ENCODE measurements at regions not wholly inside any gene's neighbourhood (a gene's known extent, or its start where the extent isn't known, plus 50 kb on each side); places are given as distances from the start of the nearest gene placed in this dataset.
"Not testable (repeated sequence)": the region's sequence is repeated elsewhere in the genome, so short reads cannot be mapped to it uniquely, and the experiment has no call there.

DNA sequence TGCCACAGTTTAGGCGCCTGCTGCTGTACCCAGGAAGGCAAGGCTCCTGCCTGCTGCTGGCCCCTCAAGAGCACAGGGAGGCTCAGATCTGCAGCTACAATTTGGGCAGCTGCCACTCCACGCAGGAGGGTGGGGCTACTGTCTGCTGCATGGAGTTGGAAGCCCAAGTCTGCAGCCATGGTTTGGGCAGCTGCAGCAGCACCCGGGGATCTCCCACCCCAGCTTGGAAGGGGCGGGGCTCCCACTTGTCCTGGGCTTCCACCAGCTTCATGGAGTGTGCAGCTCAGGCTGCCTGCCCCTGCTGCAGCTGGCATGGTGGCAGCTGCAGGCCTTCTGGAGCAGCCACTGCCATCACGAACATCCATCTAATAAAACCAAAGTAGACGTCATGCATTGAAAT, 512.9 kb downstream of the PYDC2 start:
- DNase-seq = no peak

DNA sequence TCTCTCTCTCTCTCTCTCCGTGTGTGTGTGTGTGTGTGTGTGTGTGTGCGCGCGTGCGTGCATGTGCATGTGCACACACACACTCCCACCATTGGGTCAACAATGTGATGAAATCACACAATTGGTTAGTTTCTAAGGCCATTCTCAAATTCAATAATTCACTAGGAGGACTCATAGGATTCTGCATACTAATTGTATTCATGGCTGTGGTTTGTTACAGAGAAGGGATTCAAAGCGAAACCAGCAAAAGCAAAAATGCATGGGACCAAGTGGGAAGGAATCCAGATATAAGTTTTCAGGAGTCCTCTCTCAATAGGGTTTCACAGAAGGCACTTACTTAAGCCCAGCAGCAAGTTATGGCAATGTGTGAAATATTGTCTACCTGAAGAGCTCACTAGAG, 515.0 kb downstream of the PYDC2 start:
- DNase-seq = no peak

DNA sequence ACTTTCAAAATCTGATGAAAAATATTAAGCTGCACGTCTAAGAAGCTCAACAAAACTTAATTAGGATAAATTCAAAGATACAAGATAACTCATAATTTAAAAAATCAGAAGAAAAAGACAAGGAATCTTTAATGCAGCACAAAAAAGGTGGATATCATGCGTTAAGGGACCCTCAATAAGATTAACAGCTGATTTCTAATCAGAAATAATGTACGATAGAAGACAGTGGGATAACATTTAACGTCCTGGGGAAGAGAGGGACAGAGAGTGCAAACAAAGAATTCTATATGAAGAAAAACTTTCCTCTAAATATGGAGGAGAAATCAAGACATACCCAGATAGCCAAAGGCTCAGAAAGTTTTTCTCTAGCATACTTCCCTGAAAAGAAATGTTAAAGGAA, 519.5 kb downstream of the PYDC2 start:
- no peak for DNase-seq

DNA sequence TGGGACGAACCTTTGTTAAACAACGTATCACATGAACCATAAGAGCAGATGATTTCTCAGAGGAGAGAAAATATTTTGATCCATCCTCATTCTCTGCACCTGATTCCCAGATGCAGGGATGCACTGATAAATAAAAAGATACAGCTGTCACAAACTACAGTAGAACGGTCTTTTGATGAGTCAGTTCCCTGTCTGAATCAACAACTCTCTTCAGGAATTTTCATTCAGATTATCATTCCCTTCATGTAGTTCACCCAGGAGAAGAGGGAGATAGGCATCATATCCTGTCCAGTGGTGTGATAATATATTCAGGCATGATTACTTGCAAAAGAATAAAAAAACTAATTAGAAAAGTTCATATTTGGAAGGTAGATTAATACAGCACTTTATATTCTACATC, 521.5 kb downstream of the PYDC2 start:
- DNase-seq = no peak

DNA sequence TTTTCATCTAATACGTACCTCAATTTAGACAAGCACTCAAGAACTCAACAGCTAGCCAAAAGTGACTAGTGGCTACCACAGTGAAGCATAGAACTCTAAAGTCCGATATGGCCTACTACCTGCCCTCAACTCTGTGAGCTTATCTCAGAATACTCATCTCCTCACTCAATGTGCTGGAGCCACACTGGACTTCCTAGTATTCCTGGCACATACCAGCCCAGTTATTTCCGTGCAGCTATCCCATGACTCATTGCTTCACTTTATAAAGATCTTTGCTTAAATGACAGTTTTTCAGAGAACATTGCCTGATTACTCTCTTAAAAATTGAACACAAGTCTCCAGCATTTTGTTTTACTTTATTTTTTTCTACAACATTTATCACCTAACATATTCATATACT, 524.7 kb downstream of the PYDC2 start:
- no peak for DNase-seq

DNA sequence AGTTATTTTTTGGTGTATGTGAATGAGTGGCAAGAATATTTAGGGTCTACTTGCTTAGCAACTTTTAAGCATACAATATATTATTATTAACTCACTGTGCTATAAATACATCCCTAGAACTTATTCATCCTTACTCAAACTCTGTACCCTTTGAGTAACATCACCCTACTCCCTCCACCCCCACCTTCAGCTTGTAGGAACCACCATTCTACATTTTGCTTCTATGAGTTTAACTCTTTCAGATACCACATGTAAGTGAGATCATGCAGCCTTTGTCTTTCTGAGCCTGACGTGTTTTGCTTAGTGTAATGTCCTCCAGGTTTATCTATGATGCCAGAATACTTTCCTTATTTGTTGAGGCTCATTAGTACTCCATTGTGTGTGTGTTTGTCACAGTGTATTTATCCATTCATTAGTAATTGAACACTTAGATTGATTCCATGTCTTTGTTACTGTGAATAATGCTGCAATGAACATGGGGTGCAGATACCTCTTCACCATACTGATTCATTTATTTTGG, 526.9 kb downstream of the PYDC2 start:
- DNase-seq = no peak

DNA sequence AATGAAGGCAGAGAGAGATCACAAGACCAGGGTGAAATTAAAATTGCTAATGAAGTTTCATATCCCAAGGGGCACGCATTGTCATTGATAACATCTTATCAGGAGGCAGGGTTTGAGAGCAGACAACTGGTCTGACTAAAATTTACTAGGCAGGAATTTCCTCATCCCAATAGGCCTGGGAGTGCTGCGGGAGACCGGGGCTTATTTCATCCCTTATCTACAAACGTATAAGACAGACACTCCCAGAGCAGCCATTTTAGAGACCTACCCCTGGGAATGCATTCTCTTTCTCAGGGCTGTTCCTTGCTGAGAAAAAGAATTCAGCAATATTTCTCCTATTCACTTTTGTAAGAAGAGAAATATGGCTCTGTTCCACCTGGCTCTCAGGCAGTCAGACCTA, 533.0 kb downstream of the PYDC2 start:
- not testable (repeated sequence) for DNase-seq

DNA sequence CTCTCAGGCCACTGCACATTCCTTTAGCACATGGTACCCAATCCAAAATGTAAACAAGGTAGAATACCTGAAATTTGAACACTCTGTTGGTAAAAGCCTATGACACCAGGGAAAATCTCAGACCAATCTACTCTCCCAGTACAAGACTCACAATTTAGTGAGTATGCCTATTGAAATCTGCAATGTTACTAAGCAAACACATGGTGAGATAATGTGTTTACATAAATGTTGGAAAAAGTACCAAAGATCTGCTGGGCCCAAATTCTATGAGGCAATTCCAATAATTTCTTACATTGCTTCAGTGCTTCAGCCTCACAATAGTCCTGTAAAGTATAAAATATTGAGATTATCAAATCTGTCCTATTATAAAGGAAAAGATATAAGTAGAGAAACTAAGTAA, 536.1 kb downstream of the PYDC2 start:
- no peak for DNase-seq

DNA sequence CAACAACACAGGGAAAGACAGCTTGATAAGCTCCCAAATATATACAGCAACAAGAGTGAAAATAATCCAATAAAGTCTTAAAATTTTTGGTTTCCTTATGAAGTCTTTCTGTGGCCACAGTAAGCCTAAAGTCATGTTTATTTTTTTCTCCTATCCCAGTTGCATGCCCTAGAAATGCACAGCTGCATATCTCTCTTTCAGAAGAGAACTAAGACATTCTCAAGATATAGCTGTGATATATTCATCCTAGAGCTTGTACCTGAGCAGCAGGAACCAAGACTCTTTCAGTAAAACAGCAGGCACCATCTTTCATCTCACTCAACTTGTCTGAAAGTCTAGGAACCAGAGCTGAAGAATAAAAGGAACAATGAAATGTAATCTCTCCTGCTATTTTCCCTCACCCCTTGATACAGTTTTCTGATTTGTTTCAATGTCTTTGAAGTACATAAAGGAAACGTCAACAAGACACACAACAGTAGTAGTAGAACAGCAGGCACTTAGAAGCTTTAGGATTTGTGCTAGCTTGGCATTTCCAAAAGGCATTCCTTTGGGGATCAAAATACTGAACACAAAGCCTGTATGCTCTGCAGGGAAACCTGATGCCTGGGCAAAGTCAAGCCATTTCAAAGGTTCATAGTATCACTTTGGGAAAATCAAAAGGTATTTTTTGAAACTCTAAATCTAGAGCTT, 536.8 kb downstream of the PYDC2 start:
- DNase-seq = no peak

DNA sequence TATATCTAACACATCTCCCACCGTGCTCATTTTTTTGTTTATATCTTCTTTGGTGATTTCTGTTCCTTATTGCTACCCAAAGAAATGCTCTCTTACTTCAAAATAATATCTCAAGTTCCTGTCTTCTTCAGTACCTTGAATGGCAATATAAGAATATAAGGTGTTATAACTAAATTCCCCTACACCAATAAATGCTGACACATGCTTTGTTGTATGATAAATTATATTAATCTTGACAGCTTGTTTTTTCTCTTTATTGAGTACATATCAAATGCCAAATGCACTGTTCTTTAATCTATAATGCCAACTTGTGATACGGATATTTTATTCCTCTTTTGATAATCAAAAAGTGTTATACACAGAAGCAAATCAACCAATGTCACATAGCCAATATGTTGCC, 540.3 kb downstream of the PYDC2 start:
- DNase-seq = no peak

DNA sequence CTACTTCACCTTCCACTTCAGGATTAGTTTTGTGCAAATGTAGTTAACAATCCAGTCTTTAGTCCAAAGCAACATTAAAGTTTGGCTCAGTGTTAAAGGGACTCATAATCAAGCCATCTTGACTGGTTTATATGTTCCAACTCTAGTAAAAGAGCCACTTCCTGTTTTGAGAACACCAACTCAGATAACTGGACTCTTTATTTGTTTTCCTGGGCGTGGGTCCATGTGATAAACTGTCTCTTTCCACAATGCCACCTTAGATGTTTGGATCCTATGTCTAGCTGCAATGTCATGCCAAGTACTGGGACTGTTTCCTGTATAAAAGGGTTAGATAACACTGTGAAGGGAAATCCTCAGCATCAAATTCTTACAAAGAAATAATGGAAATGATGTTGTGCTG, 545.0 kb downstream of the PYDC2 start:
- no peak for DNase-seq

DNA sequence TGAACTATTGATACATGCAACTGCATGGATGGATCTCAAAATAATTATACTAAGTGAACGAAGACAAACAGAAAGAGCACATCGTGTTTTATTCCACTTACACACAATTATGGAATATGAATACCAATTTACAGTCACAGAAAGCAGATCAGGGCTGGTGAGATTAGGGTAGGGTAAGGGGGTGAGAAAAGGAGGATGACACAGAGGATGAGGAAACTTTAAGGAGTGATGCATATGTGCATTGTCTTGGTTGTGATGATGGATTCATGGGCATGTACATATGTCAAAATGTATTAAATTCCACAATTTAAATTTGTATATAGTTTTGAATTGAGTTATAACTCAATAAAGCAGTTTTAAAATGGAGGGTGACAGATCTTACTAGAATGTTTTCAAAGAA, 548.9 kb downstream of the PYDC2 start:
- no peak for DNase-seq

DNA sequence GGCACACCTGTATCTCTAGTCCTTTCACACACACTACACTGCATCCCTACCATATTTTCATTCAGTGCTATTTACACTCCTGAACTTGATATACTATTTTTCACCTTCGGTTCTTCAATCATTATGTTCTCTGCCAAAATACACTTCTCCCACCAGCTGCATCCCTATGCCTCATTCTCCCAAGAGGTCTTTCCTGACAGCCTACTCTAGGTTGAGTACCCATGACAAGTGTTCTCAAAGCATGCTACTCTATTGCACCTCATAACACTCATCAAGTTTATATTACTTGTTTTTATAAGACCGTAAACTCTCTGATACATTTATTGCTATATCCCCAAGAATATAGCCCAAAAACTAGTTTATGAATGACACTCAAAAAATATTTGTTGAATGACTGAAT, 549.5 kb downstream of the PYDC2 start:
- DNase-seq = no peak

DNA sequence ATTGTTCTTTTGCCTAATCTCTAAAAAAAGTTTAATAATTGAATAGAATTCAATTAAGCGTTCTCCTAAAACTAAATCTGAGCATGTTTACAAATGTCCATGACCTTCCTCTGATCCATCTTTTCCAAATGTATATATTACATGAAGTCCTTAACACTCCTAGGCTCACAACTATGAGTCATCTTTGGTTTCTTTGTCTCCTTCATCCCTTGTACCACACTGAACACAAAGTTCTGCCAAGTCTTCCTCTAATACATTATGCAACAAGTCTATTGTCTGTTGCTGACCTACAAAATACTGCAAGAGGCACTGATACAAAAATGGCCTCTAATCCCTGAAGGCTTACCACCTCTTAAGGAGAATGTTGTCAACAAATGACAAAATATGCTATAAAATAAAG, 550.2 kb downstream of the PYDC2 start:
- no peak for DNase-seq

DNA sequence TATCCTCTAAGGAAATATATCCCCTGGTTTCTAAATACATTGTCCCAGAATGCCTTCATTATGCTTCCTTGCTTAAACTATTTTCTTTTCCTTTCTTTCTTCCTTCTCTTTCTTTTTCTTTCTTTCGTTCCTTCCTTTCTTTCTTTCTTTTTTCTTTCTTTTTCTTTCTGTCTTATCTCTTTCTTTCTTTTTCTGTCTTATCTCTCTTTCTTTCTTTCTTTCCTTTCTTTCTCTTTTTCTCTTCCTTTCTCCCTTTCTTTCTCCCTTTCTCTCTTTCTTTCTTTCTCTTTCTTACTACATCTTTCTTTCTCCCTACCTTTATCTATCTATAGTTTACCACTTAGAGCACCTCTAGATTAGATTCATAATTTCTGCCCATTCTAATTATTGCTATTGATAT, 552.1 kb downstream of the PYDC2 start:
- DNase-seq = no peak

DNA sequence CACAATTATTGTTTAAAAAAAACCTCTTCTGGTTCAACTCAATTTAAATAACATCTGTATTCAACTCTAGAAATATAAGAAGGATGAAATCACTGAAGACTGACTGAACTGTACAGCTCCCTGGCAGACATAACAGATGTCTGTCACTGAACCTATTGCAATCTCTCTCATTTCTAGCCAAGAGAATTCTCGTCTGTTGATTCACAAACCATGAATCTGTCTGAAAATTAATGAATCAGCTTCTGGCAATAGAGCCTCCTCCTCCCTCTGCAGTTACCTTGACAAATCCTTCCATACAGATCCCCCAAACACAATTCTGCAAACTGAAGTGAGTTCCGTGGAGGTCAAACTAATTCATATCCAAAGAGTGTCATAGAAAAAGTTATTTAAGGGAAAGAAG, 561.4 kb downstream of the PYDC2 start:
- DNase-seq = no peak

DNA sequence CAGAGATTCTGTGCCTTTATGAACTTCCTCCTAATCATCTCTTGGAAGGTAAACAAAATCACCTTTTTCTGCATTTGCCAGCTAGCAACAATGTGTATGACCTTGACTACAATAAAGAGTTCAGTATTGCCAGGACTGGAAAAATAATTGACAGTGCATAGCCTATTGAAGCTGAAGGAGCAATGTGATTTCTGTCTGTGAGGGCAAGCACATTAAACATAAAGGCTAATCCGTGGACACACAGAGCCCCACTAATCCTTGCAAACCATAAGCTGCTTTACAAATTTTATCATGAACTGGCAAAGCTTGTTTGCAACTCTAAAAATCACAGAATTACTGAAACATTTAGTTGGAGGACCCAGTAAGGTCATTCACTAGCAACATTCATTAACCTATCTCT, 563.8 kb downstream of the PYDC2 start:
- no peak for DNase-seq

DNA sequence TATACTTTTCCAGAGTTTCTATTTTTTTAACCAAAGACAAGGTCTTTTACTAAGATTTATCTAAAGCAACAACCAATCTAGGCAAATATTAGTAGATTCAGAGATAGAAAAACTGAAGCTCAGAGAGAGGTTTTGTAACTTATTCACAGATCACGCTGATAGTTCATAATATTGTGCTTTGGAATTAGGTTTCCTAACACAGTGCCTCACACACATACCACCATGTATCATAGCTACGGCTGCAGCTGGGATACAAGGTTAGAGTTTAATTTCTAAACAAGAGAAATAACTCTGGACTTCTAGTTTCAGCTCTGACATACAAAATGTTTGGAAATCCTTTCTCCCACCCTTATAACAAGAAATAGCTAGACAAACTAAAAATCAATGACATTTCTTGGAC, 565.7 kb downstream of the PYDC2 start:
- DNase-seq = no peak

DNA sequence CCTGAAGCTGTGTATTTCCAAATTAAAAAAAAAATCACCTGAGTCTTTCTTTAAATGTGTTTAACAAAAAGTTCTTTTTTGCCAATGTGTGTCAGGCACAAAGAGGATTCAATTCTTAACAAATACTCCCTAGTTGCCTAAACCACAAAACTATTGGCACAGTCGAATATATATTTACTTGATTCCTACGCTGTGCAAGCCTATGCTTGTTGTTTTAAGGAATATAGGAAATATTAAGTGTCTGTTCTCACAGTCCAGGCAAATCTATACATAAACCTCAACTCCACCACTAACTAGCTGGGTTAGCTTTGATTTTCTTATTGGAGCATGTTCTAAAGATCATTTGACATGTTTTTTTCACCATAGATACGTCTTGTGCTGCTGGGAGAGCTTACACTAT, 571.0 kb downstream of the PYDC2 start:
- no peak for DNase-seq

DNA sequence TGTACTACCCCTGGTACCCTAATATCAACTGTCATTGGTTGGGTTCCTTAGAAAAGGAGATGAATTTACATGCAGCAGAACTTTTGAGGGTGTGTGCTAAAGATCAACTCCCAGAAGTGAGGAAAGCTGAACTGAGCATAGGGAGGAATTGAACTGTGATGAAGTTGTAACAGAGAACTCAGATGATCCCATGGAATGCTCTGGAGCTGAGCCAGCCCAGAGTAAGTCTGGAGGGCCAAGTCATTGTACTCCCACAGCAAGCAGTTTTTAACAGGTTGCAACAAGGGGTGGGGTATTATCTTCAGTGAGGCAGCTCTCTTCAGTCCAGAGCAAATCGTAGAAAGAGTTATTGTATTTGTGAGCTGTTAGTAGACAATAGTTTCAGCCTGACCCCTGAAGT, 572.3 kb downstream of the PYDC2 start:
- DNase-seq = no peak

DNA sequence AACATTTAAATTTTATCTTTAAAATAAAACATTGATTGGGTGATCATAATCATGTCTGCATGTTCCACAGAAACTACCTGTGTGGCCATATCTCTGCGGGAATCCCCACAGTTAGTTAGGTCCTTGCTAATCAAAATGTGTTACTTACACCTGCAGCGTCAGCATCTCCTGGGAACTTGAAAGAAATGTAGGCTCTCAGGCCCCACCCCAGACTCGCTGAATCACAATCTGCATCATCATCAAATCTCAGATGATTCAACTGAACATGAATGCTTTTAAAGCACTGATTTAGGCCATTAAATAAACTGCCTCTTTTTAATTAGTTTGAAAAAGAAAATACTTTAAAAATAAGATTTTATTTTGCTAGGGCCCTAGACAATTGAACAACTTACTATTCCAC, 577.8 kb downstream of the PYDC2 start:
- DNase-seq = no peak

DNA sequence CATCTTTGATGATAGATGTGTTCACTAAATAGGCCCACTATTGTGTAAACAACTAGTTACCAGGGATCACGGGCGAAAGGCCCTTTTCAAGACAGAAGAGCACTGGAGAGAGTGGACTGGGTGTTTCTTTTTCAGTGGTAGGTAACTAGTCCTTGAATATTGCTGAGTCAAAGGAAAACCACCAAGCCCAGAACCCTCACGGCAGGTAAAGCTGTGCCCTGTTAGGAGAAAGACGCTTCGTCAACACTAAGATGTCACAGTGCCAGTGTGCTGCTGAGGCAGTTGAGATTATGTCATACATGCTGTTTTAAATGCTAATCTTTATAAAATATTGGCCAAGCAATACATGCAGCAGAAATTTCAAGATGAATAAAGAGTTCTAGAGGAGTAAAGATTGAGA, 578.6 kb downstream of the PYDC2 start:
- no peak for DNase-seq

DNA sequence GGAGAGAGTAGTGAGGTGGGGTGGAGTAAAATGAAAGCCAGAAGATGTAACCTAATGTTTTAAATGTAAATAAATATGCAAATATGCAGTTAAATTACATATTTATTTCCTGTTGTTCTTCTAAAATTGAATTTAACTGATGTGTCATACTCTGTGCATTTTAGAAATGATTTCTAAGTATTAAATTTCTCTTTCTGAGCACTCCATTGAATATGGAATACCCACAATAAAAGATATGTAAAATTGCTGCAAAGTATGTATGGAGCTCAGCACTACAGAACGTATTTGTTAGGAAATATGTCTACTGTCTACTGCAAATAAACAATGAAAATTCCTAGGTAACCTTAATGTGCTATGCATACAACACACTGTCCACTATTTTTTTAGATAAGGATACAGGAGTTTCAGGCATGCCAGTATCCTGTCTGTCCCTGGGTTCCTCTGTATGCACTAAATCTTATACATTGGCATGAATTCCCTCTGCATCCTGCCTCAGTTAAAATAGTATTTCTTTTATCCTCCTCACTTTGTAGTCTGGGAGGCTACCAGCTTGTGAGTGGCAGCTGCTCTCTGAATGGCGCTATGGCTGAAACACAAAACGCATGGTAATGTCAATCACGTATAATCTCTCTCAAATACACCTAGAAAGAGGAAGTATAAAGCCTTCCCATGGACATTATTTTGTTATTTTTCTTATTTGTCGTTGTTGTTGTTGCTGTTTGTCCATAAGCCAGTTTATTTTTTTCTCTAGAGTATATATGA, 579.5 kb downstream of the PYDC2 start:
- DNase-seq = no peak

DNA sequence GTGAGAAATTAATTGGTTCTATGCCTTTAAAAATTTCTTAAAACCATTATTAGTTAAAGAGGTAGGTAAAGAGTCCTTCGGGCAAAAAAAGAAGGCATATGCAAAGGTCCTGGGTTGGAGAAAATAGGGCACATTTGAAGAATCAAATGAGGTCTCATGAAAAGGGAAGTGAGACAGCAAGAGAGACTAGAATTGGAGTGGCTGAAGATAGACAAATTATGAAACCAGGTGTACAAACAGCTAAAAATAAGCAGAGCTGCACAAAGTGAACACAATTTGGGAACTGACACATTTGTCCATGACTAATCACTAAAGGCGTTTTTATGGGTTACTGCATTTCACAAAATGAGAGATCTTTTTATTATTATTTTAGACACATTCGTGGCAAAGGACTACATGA, 581.2 kb downstream of the PYDC2 start:
- no peak for DNase-seq

DNA sequence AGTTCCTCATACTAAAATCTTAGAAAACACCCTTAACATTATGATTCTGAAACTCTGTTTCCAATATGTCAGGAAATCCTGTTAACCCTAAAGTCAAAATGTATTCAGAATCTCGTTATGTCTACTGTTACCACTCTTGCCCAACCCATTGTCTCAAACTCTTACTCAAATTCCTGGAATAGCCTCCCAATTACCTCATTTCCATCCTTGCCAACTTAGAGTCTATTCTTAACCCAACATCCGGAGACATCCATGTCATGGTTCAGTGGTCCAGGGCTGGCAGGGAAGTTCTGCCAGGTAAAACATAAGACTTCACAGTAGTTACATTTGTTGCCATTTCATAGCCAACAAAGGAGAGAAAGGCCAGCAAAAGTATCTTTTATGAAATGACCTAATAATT, 593.9 kb downstream of the PYDC2 start:
- DNase-seq = no peak

Measured in NCI-H2171 treated with DMSO at 0.1 percent for 48 hours (cell line).